ENCODE measurements at regions not wholly inside any gene's neighbourhood (a gene's known extent, or its start where the extent isn't known, plus 50 kb on each side); places are given as distances from the start of the nearest gene placed in this dataset.

DNA sequence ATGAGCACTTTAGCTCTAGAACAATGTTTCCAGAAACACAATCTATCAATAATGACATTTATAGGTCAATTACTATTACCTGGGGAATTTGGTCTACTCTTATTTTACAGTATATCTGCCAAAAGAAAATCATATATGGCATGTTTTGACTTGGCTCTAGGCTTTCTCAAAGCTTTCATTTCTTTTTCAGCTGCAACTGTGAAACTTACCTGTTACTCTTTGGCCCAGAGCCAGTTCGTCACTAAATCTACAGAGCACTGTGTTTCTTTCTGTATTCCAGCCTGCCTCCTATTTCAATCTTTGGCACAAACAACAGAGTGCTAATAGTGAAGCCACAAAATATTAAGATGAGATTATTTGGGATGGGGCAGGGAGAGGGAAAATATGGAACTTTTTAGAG, 76.0 kb downstream of the P2RY1 start:
- no peak for TF ChIP-seq POLR2A (IDR thresholded peaks at IDR 0.05; ENCODE audit: low read depth, low read length)
- no peak for TF ChIP-seq POLR2AphosphoS5 (IDR thresholded peaks at IDR 0.05; ENCODE audit: insufficient read depth, low read depth, low read length)
- TF ChIP-seq, protein P1, sequence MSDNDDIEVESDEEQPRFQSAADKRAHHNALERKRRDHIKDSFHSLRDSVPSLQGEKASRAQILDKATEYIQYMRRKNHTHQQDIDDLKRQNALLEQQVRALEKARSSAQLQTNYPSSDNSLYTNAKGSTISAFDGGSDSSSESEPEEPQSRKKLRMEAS (IDR thresholded peaks at IDR 0.05; ENCODE audit: insufficient read depth, insufficient read length), result no peak
- TF ChIP-seq, protein P2, sequence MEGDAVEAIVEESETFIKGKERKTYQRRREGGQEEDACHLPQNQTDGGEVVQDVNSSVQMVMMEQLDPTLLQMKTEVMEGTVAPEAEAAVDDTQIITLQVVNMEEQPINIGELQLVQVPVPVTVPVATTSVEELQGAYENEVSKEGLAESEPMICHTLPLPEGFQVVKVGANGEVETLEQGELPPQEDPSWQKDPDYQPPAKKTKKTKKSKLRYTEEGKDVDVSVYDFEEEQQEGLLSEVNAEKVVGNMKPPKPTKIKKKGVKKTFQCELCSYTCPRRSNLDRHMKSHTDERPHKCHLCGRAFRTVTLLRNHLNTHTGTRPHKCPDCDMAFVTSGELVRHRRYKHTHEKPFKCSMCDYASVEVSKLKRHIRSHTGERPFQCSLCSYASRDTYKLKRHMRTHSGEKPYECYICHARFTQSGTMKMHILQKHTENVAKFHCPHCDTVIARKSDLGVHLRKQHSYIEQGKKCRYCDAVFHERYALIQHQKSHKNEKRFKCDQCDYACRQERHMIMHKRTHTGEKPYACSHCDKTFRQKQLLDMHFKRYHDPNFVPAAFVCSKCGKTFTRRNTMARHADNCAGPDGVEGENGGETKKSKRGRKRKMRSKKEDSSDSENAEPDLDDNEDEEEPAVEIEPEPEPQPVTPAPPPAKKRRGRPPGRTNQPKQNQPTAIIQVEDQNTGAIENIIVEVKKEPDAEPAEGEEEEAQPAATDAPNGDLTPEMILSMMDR (IDR thresholded peaks at IDR 0.05; ENCODE audit: extremely low read depth in 1 of 2, insufficient read depth in 1 of 2, low read depth in 1 of 2, low read length in 2 of 2), result no peak
- TF ChIP-seq EZH2 (IDR thresholded peaks at IDR 0.05; ENCODE audit: borderline replicate concordance, low read depth, low read length, severe bottlenecking), result no peak
- TF ChIP-seq MYC (IDR thresholded peaks at IDR 0.05; ENCODE audit: low read depth, low read length), result no peak
- no peak for TF ChIP-seq JUN (IDR thresholded peaks at IDR 0.05; ENCODE audit: borderline replicate concordance, insufficient read depth, insufficient read length, low read depth)
- no peak for TF ChIP-seq GATA2 (IDR thresholded peaks at IDR 0.05; ENCODE audit: insufficient read depth, insufficient read length, low read depth, low read length)
- TF ChIP-seq FOS (IDR thresholded peaks at IDR 0.05; ENCODE audit: borderline replicate concordance, insufficient read depth, low read length), result no peak
